IMR-90 (cell line): ENCODE measurements at regions not wholly inside any gene's neighbourhood (a gene's known extent, or its start where the extent isn't known, plus 50 kb on each side); places are given as distances from the start of the nearest gene placed in this dataset.

ENCODE experiments used
- ATAC-seq: fragments of 200-7000 bp; cut with Tn5 transposase; 2 replicates; pipeline ENCODE4 v1.9.1; 2020; ENCODE audit warnings: low read depth, mild to moderate bottlenecking, moderate library complexity
- BruUV-seq: library from RNA; stranded (reverse); fragments of 400-500 nt; replicated peaks from 2 replicates; lab custom pipeline; 2021; lab: Mats Ljungman, UMichigan
- CTCF ChIA-PET: fragments of 300-600 bp; formaldehyde crosslinking; extraction: SDS; loops from one replicate; lab custom pipeline; 2021; ENCODE audit warnings: antibody characterized with exemption; lab: Yijun Ruan, JAX
- POLR2A ChIA-PET: fragments of 300-600 bp; sonication (Branson Sonifier 250); formaldehyde crosslinking; loops from one replicate; lab custom pipeline; 2022; ENCODE audit warnings: antibody characterized with exemption; ENCODE audit not compliant: unreplicated experiment; lab: Charles Lee
- DNase-seq: peaks from one replicate; pipeline ENCODE4 v3.0.0; 2013
- H2AFZ ChIP-seq: replicated peaks from 2 replicates; pipeline ENCODE3; 2013; ENCODE audit warnings: low read length, mild to moderate bottlenecking; ENCODE audit not compliant: poor library complexity
- H2AK5ac ChIP-seq: 2 replicates; pipeline ENCODE4 v1.6.1; 2013; ENCODE audit warnings: low read depth, low read length, inconsistent platforms
- H2AK9ac ChIP-seq: replicated peaks from 2 replicates; pipeline ENCODE3; 2013; ENCODE audit warnings: mild to moderate bottlenecking, low read depth, low read length, moderate library complexity; ENCODE audit not compliant: poor library complexity
- H2BK120ac ChIP-seq: 2 replicates; pipeline ENCODE4 v1.6.1; 2013; ENCODE audit warnings: low read depth, low read length, inconsistent platforms
- H2BK15ac ChIP-seq: 3 replicates; pipeline ENCODE4 v1.6.1; 2013; ENCODE audit warnings: low read depth, low read length, inconsistent platforms
- H2BK20ac ChIP-seq: 2 replicates; pipeline ENCODE4 v1.6.1; 2013; ENCODE audit warnings: low read depth, mild to moderate bottlenecking, inconsistent platforms, low read length, moderate library complexity
- H2BK5ac ChIP-seq: 2 replicates; pipeline ENCODE4 v1.6.1; 2013; ENCODE audit warnings: mild to moderate bottlenecking, low read depth, low read length, inconsistent platforms; ENCODE audit not compliant: poor library complexity, severe bottlenecking
- H3K14ac ChIP-seq: replicated peaks from 2 replicates; pipeline ENCODE4 v1.6.1; 2013; ENCODE audit warnings: low read depth, low read length, inconsistent platforms
- H3K18ac ChIP-seq: 2 replicates; pipeline ENCODE4 v1.6.1; 2013; ENCODE audit warnings: low read depth, low read length, control low read depth
- H3K23ac ChIP-seq: 2 replicates; pipeline ENCODE4 v1.6.1; 2013; ENCODE audit warnings: low read depth, low read length, inconsistent platforms
- H3K27ac ChIP-seq: 2 replicates; pipeline ENCODE4 v1.5.1; 2013; ENCODE audit warnings: mild to moderate bottlenecking, control low read depth, low read length; ENCODE audit not compliant: insufficient read depth
- H3K27me3 ChIP-seq: 2 replicates; pipeline ENCODE4 v1.6.1; 2013; ENCODE audit warnings: low read length; ENCODE audit not compliant: control insufficient read depth, insufficient read depth
- H3K36me3 ChIP-seq: 2 replicates; pipeline ENCODE4 v1.6.1; 2013; ENCODE audit warnings: low read length, mixed read lengths; ENCODE audit not compliant: control insufficient read depth, insufficient read depth
- H3K4ac ChIP-seq: 2 replicates; pipeline ENCODE4 v1.6.1; 2013; ENCODE audit warnings: low read depth, low read length, inconsistent platforms
- H3K4me1 ChIP-seq: 2 replicates; pipeline ENCODE4 v1.6.1; 2013; ENCODE audit warnings: low read length, mixed read lengths; ENCODE audit not compliant: control insufficient read depth, insufficient read depth
- H3K4me2 ChIP-seq: 2 replicates; pipeline ENCODE4 v1.6.1; 2013; ENCODE audit warnings: low read depth, mild to moderate bottlenecking, control low read depth, low read length, moderate library complexity
- H3K4me3 ChIP-seq: 2 replicates; pipeline ENCODE4 v1.5.1; 2013; ENCODE audit warnings: low read depth, mild to moderate bottlenecking, control low read depth, low read length, moderate library complexity; ENCODE audit not compliant: insufficient read depth
- H3K56ac ChIP-seq: 2 replicates; pipeline ENCODE4 v1.6.1; 2013; ENCODE audit warnings: low read length, inconsistent platforms; ENCODE audit not compliant: insufficient read depth; ENCODE audit errors: extremely low read depth
- H3K79me1 ChIP-seq, 2 experiments: 2 replicates each; pipeline ENCODE4 v1.6.1; 2013; ENCODE audit warnings: low read length in 2 of 2, inconsistent platforms in 1 of 2, low read depth in 1 of 2
- H3K9ac ChIP-seq: 2 replicates; pipeline ENCODE4 v1.6.1; 2013; ENCODE audit warnings: low read depth, low read length, control low read depth
- H3K9me1 ChIP-seq: 2 replicates; pipeline ENCODE4 v1.6.1; 2013; ENCODE audit warnings: low read length, inconsistent platforms; ENCODE audit not compliant: insufficient read depth
- H3K9me3 ChIP-seq: 2 replicates; pipeline ENCODE4 v1.6.1; 2013; ENCODE audit warnings: low read length; ENCODE audit not compliant: control insufficient read depth, insufficient read depth
- H4K20me1 ChIP-seq: 2 replicates; pipeline ENCODE4 v1.6.1; 2013; ENCODE audit warnings: low read length, inconsistent platforms; ENCODE audit not compliant: insufficient read depth
- H4K5ac ChIP-seq: 2 replicates; pipeline ENCODE4 v1.6.1; 2013; ENCODE audit warnings: mild to moderate bottlenecking, low read depth, low read length, control low read depth
- H4K8ac ChIP-seq, 2 experiments: 2 replicates each; pipeline ENCODE4 v1.6.1; 2013; ENCODE audit warnings: low read depth in 2 of 2, low read length in 2 of 2, control low read depth in 1 of 2, inconsistent platforms in 1 of 2
- H4K91ac ChIP-seq: 2 replicates; pipeline ENCODE4 v1.6.1; 2013; ENCODE audit warnings: low read depth, low read length, inconsistent platforms; ENCODE audit not compliant: insufficient read depth
- BHLHE40 ChIP-seq: fragments of 150-350 bp; IDR thresholded peaks from 2 replicates; pipeline ENCODE4 v1.6.1; 2016; ENCODE audit warnings: mild to moderate bottlenecking, low read depth, low read length
- CEBPB ChIP-seq: IDR thresholded peaks from 2 replicates; pipeline ENCODE4 v1.6.1; 2012; ENCODE audit warnings: low read depth, low read length, improper control_type of control experiment
- CHD1 ChIP-seq: IDR thresholded peaks from 2 replicates; pipeline ENCODE4 v1.6.1; 2012; ENCODE audit warnings: low read depth, low read length, improper control_type of control experiment
- CTCF ChIP-seq: conservative IDR thresholded peaks from 2 replicates; pipeline ENCODE4 v1.5.1; 2012; ENCODE audit warnings: mild to moderate bottlenecking, low read depth, low read length, improper control_type of control experiment
- ELK1 ChIP-seq: fragments of 150-350 bp; IDR thresholded peaks from 2 replicates; pipeline ENCODE4 v1.6.1; 2016; ENCODE audit warnings: low read depth, mild to moderate bottlenecking, low read length, moderate library complexity, borderline replicate concordance
- FOS ChIP-seq: fragments of 150-350 bp; IDR thresholded peaks from 2 replicates; pipeline ENCODE4 v1.6.1; 2016; ENCODE audit warnings: low read depth, low read length
- MAFK ChIP-seq: IDR thresholded peaks from 2 replicates; pipeline ENCODE4 v1.6.1; 2012; ENCODE audit warnings: low read depth, low read length, improper control_type of control experiment
- MAZ ChIP-seq: IDR thresholded peaks from 2 replicates; pipeline ENCODE4 v1.6.1; 2012; ENCODE audit warnings: low read depth, mild to moderate bottlenecking, low read length, improper control_type of control experiment, moderate library complexity, borderline replicate concordance
- MXI1 ChIP-seq: IDR thresholded peaks from 2 replicates; pipeline ENCODE4 v1.6.1; 2012; ENCODE audit warnings: low read depth, mild to moderate bottlenecking, low read length, moderate library complexity, borderline replicate concordance
- NFE2L2 ChIP-seq: fragments of 150-350 bp; IDR thresholded peaks from 2 replicates; pipeline ENCODE4 v1.6.1; 2016; ENCODE audit warnings: low read depth, mild to moderate bottlenecking, low read length
- POLR2A ChIP-seq: IDR thresholded peaks from 2 replicates; pipeline ENCODE4 v1.6.1; 2012; ENCODE audit warnings: mild to moderate bottlenecking, low read depth, low read length
- RAD21 ChIP-seq: IDR thresholded peaks from 2 replicates; pipeline ENCODE4 v1.6.1; 2012; ENCODE audit warnings: low read length, improper control_type of control experiment
- RCOR1 ChIP-seq: IDR thresholded peaks from 2 replicates; pipeline ENCODE4 v1.6.1; 2012; ENCODE audit warnings: mild to moderate bottlenecking, low read length, improper control_type of control experiment; ENCODE audit not compliant: insufficient replicate concordance
- RFX5 ChIP-seq: IDR thresholded peaks from 2 replicates; pipeline ENCODE4 v1.8.0; 2012; ENCODE audit warnings: low read depth, mild to moderate bottlenecking, low read length, moderate library complexity
- SMC3 ChIP-seq: fragments of 150-350 bp; IDR thresholded peaks from 2 replicates; pipeline ENCODE4 v1.6.1; 2016; ENCODE audit warnings: low read depth, mild to moderate bottlenecking, antibody characterized with exemption, low read length, moderate library complexity
- USF2 ChIP-seq: fragments of 150-350 bp; IDR thresholded peaks from 2 replicates; pipeline ENCODE4 v1.6.1; 2017; ENCODE audit warnings: mild to moderate bottlenecking, antibody characterized with exemption, low read length, low read depth
- WGBS, 2 experiments: methylation state at CpG; one replicate each; pipeline versions ENCODE4 v1.1.5 to v1.1.7; 2013; ENCODE audit warnings: missing lambda C conversion rate in 2 of 2; ENCODE audit not compliant: insufficient read length in 1 of 2; ENCODE audit errors: extremely low coverage in 2 of 2; 5-methylcytosine and 5-hydroxymethylcytosine counted together
- dilution Hi-C: fragments of 300-500 bp; cut with HindIII; formaldehyde crosslinking; loops from one replicate; pipeline ENCODE4 v1.14.3; 2018; ENCODE audit warnings: low sequenced_read_pairs; ENCODE audit not compliant: unreplicated experiment
- in situ Hi-C: fragments of 300-500 bp; cut with MboI; formaldehyde crosslinking; loops from 3 replicates; pipeline ENCODE4 v1.14.3; 2019; ENCODE audit warnings: low sequenced_read_pairs, inconsistent platforms, mixed read lengths
- intact Hi-C: fragments of 100-400 bp; cut with micrococcal nuclease; formaldehyde crosslinking; loops from 2 replicates; pipeline ENCODE4 v1.10.0; 2022

GRCh38 chr14:34025325-34026017 is 74.6 kb upstream of the EGLN3 start:
- H2AFZ ChIP-seq, result no peak overlapping the region
- H4K91ac ChIP-seq, result no peak overlapping the region
- ATAC-seq, result no peak
- no peak overlapping the region for H3K4me2 ChIP-seq
- DNase-seq, result no peak
- no peak overlapping the region for H4K8ac ChIP-seq
- H3K9me3 ChIP-seq, result no peaks in the 10 kb centered on the region
- no peak overlapping the region for H2BK20ac ChIP-seq
- WGBS, 2 experiments, result no CpG with 5 or more reads among the region's 4 CpGs
- H3K27ac ChIP-seq, result no peak overlapping the region
- TF ChIP-seq BHLHE40, result no peak
- no peak for TF ChIP-seq RCOR1
- TF ChIP-seq RFX5, result no peak
- TF ChIP-seq CTCF, result no peak
- TF ChIP-seq CHD1, result no peak
- TF ChIP-seq SMC3, result no peak
- TF ChIP-seq MAFK, result no peak
- TF ChIP-seq POLR2A, result no peak
- no peak for TF ChIP-seq MXI1
- no peak for TF ChIP-seq MAZ
- TF ChIP-seq ELK1, result no peak
- TF ChIP-seq USF2, result no peak
- no peak for TF ChIP-seq CEBPB
- TF ChIP-seq RAD21, result no peak
- TF ChIP-seq FOS, result no peak
- TF ChIP-seq NFE2L2, result no peak
- no peak overlapping the region for H3K14ac ChIP-seq
- no peak overlapping the region for H2BK15ac ChIP-seq
- H3K79me1 ChIP-seq, result no peaks in the 10 kb centered on the region
- no peak overlapping the region for H3K9ac ChIP-seq
- H2AK5ac ChIP-seq, result no peak overlapping the region
- H3K4me3 ChIP-seq, result no peak overlapping the region
- H4K5ac ChIP-seq, result no peak overlapping the region
- H3K18ac ChIP-seq, result no peak overlapping the region
- H3K23ac ChIP-seq, result no peak overlapping the region
- no peak overlapping the region for H2BK120ac ChIP-seq
- H2AK9ac ChIP-seq, result no peak overlapping the region
- H4K20me1 ChIP-seq, result no peaks in the 10 kb centered on the region
- no peaks in the 10 kb centered on the region for H3K36me3 ChIP-seq
- no peaks in the 10 kb centered on the region for H3K9me1 ChIP-seq
- peaks cover 2% of the 10 kb centered on the region; the same call in 1 of the 2 replicates for H3K27me3 ChIP-seq
- ChIA-PET CTCF (no interaction called here), POLR2A (no interaction called here)
- intact Hi-C loops, result no loop called here
- in situ Hi-C loops, result no loop called here
- no peaks in the 10 kb centered on the region; the same call in 1 of the 2 replicates for H3K4me1 ChIP-seq
- dilution Hi-C loops, result no loop called here
- H3K56ac ChIP-seq, result no peak overlapping the region
- H2BK5ac ChIP-seq, result no peak overlapping the region
- no TSS peak for BruUV-seq
- H3K4ac ChIP-seq, result no peak overlapping the region
